ENCODE measurements at regions not wholly inside any gene's neighbourhood (a gene's known extent, or its start where the extent isn't known, plus 50 kb on each side); places are given as distances from the start of the nearest gene placed in this dataset.

DNA sequence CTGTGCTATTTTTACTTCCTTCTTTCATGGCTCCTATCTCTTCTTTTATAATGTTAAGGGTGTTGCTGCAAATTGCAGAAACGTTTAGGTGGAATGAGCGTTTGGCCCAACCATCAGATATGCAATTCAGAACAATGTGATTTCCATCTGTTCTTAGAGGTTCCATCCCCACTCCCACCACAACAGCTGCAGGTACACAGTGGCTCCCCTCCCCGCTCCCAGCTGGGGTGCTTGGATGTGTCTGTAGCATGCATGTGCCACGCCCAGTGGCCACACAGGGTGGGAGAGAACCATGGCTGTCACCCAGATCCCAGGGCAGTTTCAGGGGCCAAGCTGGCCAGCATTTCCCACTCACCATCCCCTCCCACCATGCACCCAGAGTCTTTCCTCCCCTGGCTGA is 62.2 kb downstream of the ACTL7B start:
- TF ChIP-seq CTCF (IDR thresholded peaks at IDR 0.05; ENCODE audit: low read depth, low read length, poor library complexity, severe bottlenecking) = no peak
- TF ChIP-seq EZH2phosphoT487 (IDR thresholded peaks at IDR 0.05; ENCODE audit: borderline replicate concordance, low read length) = no peak
